ENCODE measurements at regions not wholly inside any gene's neighbourhood (a gene's known extent, or its start where the extent isn't known, plus 50 kb on each side); places are given as distances from the start of the nearest gene placed in this dataset.
A peak's percentile ranks its signal among the peaks of the same experiment; 100 is the strongest.

- POLR2A ChIA-PET: no interaction called here
- no peak overlapping the region for H3K4me2 ChIP-seq (ENCODE audit: low read depth, low read length)
- no peaks in the 10 kb centered on the region for H4K20me1 ChIP-seq (ENCODE audit: insufficient read depth, low read length)
- no peak overlapping the region for H2AFZ ChIP-seq (ENCODE audit: low read length)
- H3K27me3 ChIP-seq (ENCODE audit: control insufficient read depth in 1 of 2, insufficient read depth in 2 of 2, low read length in 2 of 2): no peaks in the 10 kb centered on the region
- intact Hi-C loops (cut with micrococcal nuclease; ENCODE audit: unreplicated experiment): loop anchor here (10.0 kb wide), 1 partner anchor 252 kb away; no protein-coding TSS in a partner anchor
- no peaks in the 10 kb centered on the region for H3K9me3 ChIP-seq (ENCODE audit: low read length)
- ATAC-seq: peak; percentile 38; the same call in 1 of the 3 replicates
- 2% methylated on average over 6 of the region's 6 CpGs for WGBS (ENCODE audit: low lambda C conversion rate)
- BruUV-seq (replicated peaks): no TSS peak
- no peak overlapping the region for H3K9ac ChIP-seq (ENCODE audit: insufficient read depth, low read depth, low read length)
- in situ Hi-C loops (cut with HindIII; ENCODE audit: extremely low pct_ligation_motif_present, low pct_unique_long_range_greater_than_20kb): no loop called here
- no peak overlapping the region for H3K4me3 ChIP-seq (replicated peaks in 1 of 3; ENCODE audit: insufficient read depth in 1 of 3, low read depth in 2 of 3, low read length in 3 of 3)
- H3K79me2 ChIP-seq (ENCODE audit: insufficient read depth, low read length): no peaks in the 10 kb centered on the region
- CTCF ChIA-PET (ENCODE audit: low intra/inter-chr PET ratio, low total read pairs): no interaction called here
- FAIRE-seq: no peak
- no peaks in the 10 kb centered on the region for H3K36me3 ChIP-seq (replicated peaks in 1 of 2; ENCODE audit: control insufficient read depth in 1 of 2, insufficient read depth in 2 of 2, low read length in 2 of 2)
- TF ChIP-seq ZNF841 (CRISPR knock-in tag; IDR thresholded peaks at IDR 0.05; ENCODE audit: borderline replicate concordance): no peak
- TF ChIP-seq ZFP36L1 (CRISPR knock-in tag; IDR thresholded peaks at IDR 0.05): no peak
- TF ChIP-seq, protein P1, sequence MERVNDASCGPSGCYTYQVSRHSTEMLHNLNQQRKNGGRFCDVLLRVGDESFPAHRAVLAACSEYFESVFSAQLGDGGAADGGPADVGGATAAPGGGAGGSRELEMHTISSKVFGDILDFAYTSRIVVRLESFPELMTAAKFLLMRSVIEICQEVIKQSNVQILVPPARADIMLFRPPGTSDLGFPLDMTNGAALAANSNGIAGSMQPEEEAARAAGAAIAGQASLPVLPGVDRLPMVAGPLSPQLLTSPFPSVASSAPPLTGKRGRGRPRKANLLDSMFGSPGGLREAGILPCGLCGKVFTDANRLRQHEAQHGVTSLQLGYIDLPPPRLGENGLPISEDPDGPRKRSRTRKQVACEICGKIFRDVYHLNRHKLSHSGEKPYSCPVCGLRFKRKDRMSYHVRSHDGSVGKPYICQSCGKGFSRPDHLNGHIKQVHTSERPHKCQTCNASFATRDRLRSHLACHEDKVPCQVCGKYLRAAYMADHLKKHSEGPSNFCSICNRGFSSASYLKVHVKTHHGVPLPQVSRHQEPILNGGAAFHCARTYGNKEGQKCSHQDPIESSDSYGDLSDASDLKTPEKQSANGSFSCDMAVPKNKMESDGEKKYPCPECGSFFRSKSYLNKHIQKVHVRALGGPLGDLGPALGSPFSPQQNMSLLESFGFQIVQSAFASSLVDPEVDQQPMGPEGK (CRISPR knock-in tag; IDR thresholded peaks at IDR 0.05): no peak
- no peak for TF ChIP-seq ZBTB34 (CRISPR knock-in tag; IDR thresholded peaks at IDR 0.05)
- TF ChIP-seq, protein P2, sequence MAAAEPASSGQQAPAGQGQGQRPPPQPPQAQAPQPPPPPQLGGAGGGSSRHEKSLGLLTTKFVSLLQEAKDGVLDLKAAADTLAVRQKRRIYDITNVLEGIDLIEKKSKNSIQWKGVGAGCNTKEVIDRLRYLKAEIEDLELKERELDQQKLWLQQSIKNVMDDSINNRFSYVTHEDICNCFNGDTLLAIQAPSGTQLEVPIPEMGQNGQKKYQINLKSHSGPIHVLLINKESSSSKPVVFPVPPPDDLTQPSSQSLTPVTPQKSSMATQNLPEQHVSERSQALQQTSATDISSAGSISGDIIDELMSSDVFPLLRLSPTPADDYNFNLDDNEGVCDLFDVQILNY (CRISPR knock-in tag; conservative IDR thresholded peaks at IDR 0.05): no peak
- no peak for TF ChIP-seq SAP130 (CRISPR knock-in tag; IDR thresholded peaks at IDR 0.05; ENCODE audit: low read depth)
- TF ChIP-seq SRF (IDR thresholded peaks at IDR 0.05; ENCODE audit: low read depth, low read length): no peak
- TF ChIP-seq TBX2 (CRISPR knock-in tag; IDR thresholded peaks at IDR 0.05; ENCODE audit: borderline replicate concordance): no peak
- no peak for TF ChIP-seq MXI1 (IDR thresholded peaks at IDR 0.05; ENCODE audit: borderline replicate concordance, low read depth, low read length)
- no peak overlapping the region for H3K27ac ChIP-seq (ENCODE audit: extremely low read length, insufficient read depth, low read length)
- no peaks in the 10 kb centered on the region for H3K4me1 ChIP-seq (ENCODE audit: insufficient read depth, low read length)
- DNase-seq (ENCODE audit: low spot score): no peak
Observed at GRCh38 chr3:168467115-168467714, 371.5 kb upstream of the GOLIM4 start.
